ENCODE measurements at regions not wholly inside any gene's neighbourhood (a gene's known extent, or its start where the extent isn't known, plus 50 kb on each side); places are given as distances from the start of the nearest gene placed in this dataset.

GRCh38 chr9:118991366-118992285, 377.6 kb downstream of the BRINP1 start:
- no peak for TF ChIP-seq ZBTB6 (tag by site-specific recombination; IDR thresholded peaks at IDR 0.05)
- TF ChIP-seq ZNF324 (tag by site-specific recombination; IDR thresholded peaks at IDR 0.05): no peak

Data from HEK293 (cell line).